ENCODE measurements at regions not wholly inside any gene's neighbourhood (a gene's known extent, or its start where the extent isn't known, plus 50 kb on each side); places are given as distances from the start of the nearest gene placed in this dataset.
"Not testable (repeated sequence)": the region's sequence is repeated elsewhere in the genome, so short reads cannot be mapped to it uniquely, and the experiment has no call there.

GRCh38 chr11:59008947-59009346 lies 69.7 kb downstream of the GLYATL1 start:
- no peak for DNase-seq (ENCODE audit: low spot score)

GRCh38 chr11:59009661-59010060 lies 70.4 kb downstream of the GLYATL1 start:
- no peak for DNase-seq (ENCODE audit: low spot score)

GRCh38 chr11:59010708-59011107 lies 71.4 kb downstream of the GLYATL1 start:
- DNase-seq (ENCODE audit: low spot score), result no peak

- DNase-seq (ENCODE audit: low spot score), result peak; percentile 48
Measured at GRCh38 chr11:59011655-59012397, 72.5 kb downstream of the GLYATL1 start.

- DNase-seq (ENCODE audit: low spot score), result no peak
Measured at GRCh38 chr11:59012398-59013265, 73.3 kb downstream of the GLYATL1 start.

- DNase-seq (ENCODE audit: low spot score), result no peak
Measured at GRCh38 chr11:59025097-59025496, 61.0 kb upstream of the GLYATL1B start.

- no peak for DNase-seq (ENCODE audit: low spot score)
Measured at GRCh38 chr11:59028105-59028504, 58.0 kb upstream of the GLYATL1B start.

- no peak for DNase-seq (ENCODE audit: low spot score)
Measured at GRCh38 chr11:59029366-59029889, 56.7 kb upstream of the GLYATL1B start.

GRCh38 chr11:59030037-59030436 lies 56.1 kb upstream of the GLYATL1B start:
- no peak for DNase-seq (ENCODE audit: low spot score)

- not testable (repeated sequence) for DNase-seq (ENCODE audit: low spot score)
Measured at GRCh38 chr11:59031746-59032145, 54.4 kb upstream of the GLYATL1B start.
